T-cell (primary cell): ENCODE measurements at regions not wholly inside any gene's neighbourhood (a gene's known extent, or its start where the extent isn't known, plus 50 kb on each side); places are given as distances from the start of the nearest gene placed in this dataset.

Source experiments
- ATAC-seq, 4 experiments: fragments of 200-7000 bp in 3 of 4; fragments of 150-1000 bp in 1 of 4; cut with Tn5 transposase; replicated peaks in 1 of 4; 1 replicate in 3 of 4; 2 replicates in 1 of 4; pipeline ENCODE4 v1.10.0; 2021; ENCODE audit warnings: moderate library complexity in 3 of 4, mild to moderate bottlenecking in 2 of 4, moderate number of reproducible peaks in 1 of 4
- CTCF ChIA-PET, 2 donors: fragments of 300-600 bp; sonication (Branson Sonifier 250); formaldehyde crosslinking; loops; one replicate each; lab custom pipeline; 2022; ENCODE audit warnings: antibody characterized with exemption in 2 of 2; lab: Charles Lee
- POLR2A ChIA-PET, 2 donors: fragments of 300-600 bp; sonication (Branson Sonifier 250); formaldehyde crosslinking; loops; one replicate each; lab custom pipeline; 2022; ENCODE audit warnings: antibody characterized with exemption in 2 of 2; lab: Charles Lee
- DNase-seq, 35 experiments: peaks; one replicate each; pipeline versions ENCODE4 v3.0.0 to v3.0.0-alpha.2; 2013 to 2023
- H3K27ac ChIP-seq: one replicate; pipeline ENCODE4 v1.5.1; 2013; ENCODE audit warnings: low read length
- H3K27me3 ChIP-seq, 2 experiments: replicated peaks in 1 of 2; 1 replicate in 1 of 2; 2 replicates in 1 of 2; pipeline versions ENCODE4 v1.6.1 to v1.7.0; 2013; ENCODE audit warnings: low read length in 1 of 2, mixed read lengths in 1 of 2; ENCODE audit not compliant: control insufficient read depth in 2 of 2, insufficient read depth in 2 of 2; ENCODE audit errors: extremely low read depth in 1 of 2
- H3K36me3 ChIP-seq, 2 donors: 1 replicate in 1 of 2; 2 replicates in 1 of 2; pipeline versions ENCODE4 v1.6.1 to v1.7.0; 2013; ENCODE audit warnings: low read length in 1 of 2; ENCODE audit not compliant: control insufficient read depth in 2 of 2, insufficient read depth in 1 of 2; ENCODE audit errors: extremely low read depth in 1 of 2
- H3K4me1 ChIP-seq, 2 experiments: 1 replicate in 1 of 2; 2 replicates in 1 of 2; pipeline versions ENCODE4 v1.6.1 to v1.7.0; 2013; ENCODE audit warnings: low read length in 2 of 2, mixed read lengths in 1 of 2; ENCODE audit not compliant: insufficient read depth in 2 of 2, control insufficient read depth in 1 of 2; ENCODE audit errors: extremely low read depth in 1 of 2
- H3K4me3 ChIP-seq, 2 donors: 1 replicate in 1 of 2; 2 replicates in 1 of 2; pipeline versions ENCODE4 v1.5.1 to v1.7.0; 2013; ENCODE audit warnings: mild to moderate bottlenecking in 2 of 2, low read length in 1 of 2, moderate library complexity in 1 of 2; ENCODE audit not compliant: control insufficient read depth in 1 of 2; ENCODE audit errors: extremely low read depth in 1 of 2
- H3K9me3 ChIP-seq: 2 replicates; pipeline ENCODE4 v1.7.0; 2013
- H3K27ac Mint-ChIP-seq, 2 donors: one replicate each; pipeline ENCODE4 v1.8.0; 2020 to 2021; ENCODE audit warnings: mild to moderate bottlenecking in 2 of 2, mixed read lengths in 2 of 2
- H3K27me3 Mint-ChIP-seq, 2 donors: one replicate each; pipeline ENCODE4 v1.8.0; 2021 to 2022; ENCODE audit warnings: mixed read lengths in 2 of 2
- H3K36me3 Mint-ChIP-seq: one replicate; pipeline ENCODE4 v1.8.0; 2021; ENCODE audit warnings: mixed read lengths
- H3K4me1 Mint-ChIP-seq, 3 donors: one replicate each; pipeline ENCODE4 v1.8.0; 2020 to 2022; ENCODE audit warnings: mixed read lengths in 3 of 3, mild to moderate bottlenecking in 1 of 3
- H3K4me3 Mint-ChIP-seq, 3 donors: one replicate each; pipeline ENCODE4 v1.8.0; 2020 to 2022; ENCODE audit warnings: mild to moderate bottlenecking in 3 of 3, mixed read lengths in 3 of 3, moderate library complexity in 3 of 3
- H3K9me3 Mint-ChIP-seq, 3 donors: one replicate each; pipeline ENCODE4 v1.8.0; 2020 to 2022; ENCODE audit warnings: mixed read lengths in 3 of 3
- WGBS: methylation state at CpG from one replicate; pipeline ENCODE4 v1.1.5; 2013; ENCODE audit warnings: missing lambda C conversion rate; ENCODE audit not compliant: insufficient coverage; 5-methylcytosine and 5-hydroxymethylcytosine counted together

- WGBS: no CpG with 5 or more reads among the region's 1 CpG
- POLR2A ChIA-PET: no interaction called here
- Mint-ChIP-seq H3K36me3 (no peaks in the 10 kb centered on the region), H3K27me3 (no peaks in the 10 kb centered on the region), H3K27ac (no peak overlapping the region), H3K9me3 (no peaks in the 10 kb centered on the region), H3K4me1 (no peaks in the 10 kb centered on the region), H3K4me3 (no peak overlapping the region)
- CTCF ChIA-PET: interaction anchor here in 1 of 2 donors (0.6 kb wide), 1 partner anchor 18 kb away, joined by 3 read pairs; no protein-coding TSS in a partner anchor
- no peaks in the 10 kb centered on the region for H3K4me1 ChIP-seq
- no peaks in the 10 kb centered on the region for H3K36me3 ChIP-seq
- no peaks in the 10 kb centered on the region for H3K9me3 ChIP-seq
- ATAC-seq (no peak), DNase-seq (no peak)
- no peak overlapping the region for H3K27ac ChIP-seq
- H3K4me3 ChIP-seq: no peak overlapping the region
- H3K27me3 ChIP-seq: no peaks in the 10 kb centered on the region
Observed at GRCh38 chr2:149768320-149768799, 180.8 kb upstream of the MMADHC start.

GRCh38 chr2:149767516-149767974 is 180.0 kb upstream of the MMADHC start:
- no peaks in the 10 kb centered on the region for H3K36me3 Mint-ChIP-seq
- H3K9me3 Mint-ChIP-seq: peaks cover 0 to 2% (median 0%) of the 10 kb centered on the region in 3 donors
- no peak overlapping the region for H3K27ac Mint-ChIP-seq
- Histone ChIP-seq H3K36me3 (no peaks in the 10 kb centered on the region), H3K9me3 (no peaks in the 10 kb centered on the region), H3K4me3 (no peak overlapping the region), H3K27me3 (no peaks in the 10 kb centered on the region), H3K27ac (no peak overlapping the region), H3K4me1 (no peaks in the 10 kb centered on the region)
- WGBS: no CpG with 5 or more reads among the region's 3 CpGs
- ChIA-PET CTCF (no interaction called here), POLR2A (no interaction called here)
- no peaks in the 10 kb centered on the region for H3K27me3 Mint-ChIP-seq
- DNase-seq (no peak), ATAC-seq (no peak)
- no peak overlapping the region for H3K4me3 Mint-ChIP-seq
- no peaks in the 10 kb centered on the region for H3K4me1 Mint-ChIP-seq

- POLR2A ChIA-PET: no interaction called here
- ATAC-seq (no peak), DNase-seq (no peak)
- Mint-ChIP-seq H3K36me3 (no peaks in the 10 kb centered on the region), H3K27me3 (no peaks in the 10 kb centered on the region), H3K9me3 (peaks cover 3 to 4% (median 3%) of the 10 kb centered on the region in 3 donors), H3K27ac (no peak overlapping the region), H3K4me3 (no peak overlapping the region), H3K4me1 (no peaks in the 10 kb centered on the region)
- no peak overlapping the region for H3K4me3 ChIP-seq
- no peaks in the 10 kb centered on the region for H3K4me1 ChIP-seq
- CTCF ChIA-PET: interaction anchor here in 1 of 2 donors (0.5 kb wide), 1 partner anchor 1566 kb away, joined by 3 read pairs; no protein-coding TSS in a partner anchor
- H3K27me3 ChIP-seq: no peaks in the 10 kb centered on the region
- no peaks in the 10 kb centered on the region for H3K9me3 ChIP-seq
- no peak overlapping the region for H3K27ac ChIP-seq
- H3K36me3 ChIP-seq: no peaks in the 10 kb centered on the region
Observed at GRCh38 chr2:149766339-149766738, 178.8 kb upstream of the MMADHC start.

GRCh38 chr2:149765636-149766035 is 178.1 kb upstream of the MMADHC start:
- Histone ChIP-seq H3K36me3 (no peaks in the 10 kb centered on the region), H3K27ac (no peak overlapping the region), H3K27me3 (no peaks in the 10 kb centered on the region), H3K4me1 (no peaks in the 10 kb centered on the region), H3K9me3 (no peaks in the 10 kb centered on the region), H3K4me3 (no peak overlapping the region)
- Mint-ChIP-seq H3K4me3 (no peak overlapping the region), H3K4me1 (no peaks in the 10 kb centered on the region), H3K27ac (no peak overlapping the region), H3K36me3 (no peaks in the 10 kb centered on the region), H3K9me3 (peaks cover 3 to 4% (median 3%) of the 10 kb centered on the region in 3 donors), H3K27me3 (no peaks in the 10 kb centered on the region)
- DNase-seq (no peak), ATAC-seq (no peak)
- ChIA-PET CTCF (no interaction called here), POLR2A (no interaction called here)

- DNase-seq: no peak
- H3K27me3 ChIP-seq: no peaks in the 10 kb centered on the region
- no peak for ATAC-seq
- no peaks in the 10 kb centered on the region for H3K27me3 Mint-ChIP-seq
- no peaks in the 10 kb centered on the region for H3K36me3 Mint-ChIP-seq
- no peak overlapping the region for H3K27ac ChIP-seq
- WGBS: no CpG with 5 or more reads among the region's 2 CpGs
- no peaks in the 10 kb centered on the region for H3K9me3 ChIP-seq
- no peaks in the 10 kb centered on the region for H3K36me3 ChIP-seq
- H3K9me3 Mint-ChIP-seq: peaks cover 3 to 4% (median 3%) of the 10 kb centered on the region in 3 donors
- H3K4me1 ChIP-seq: no peaks in the 10 kb centered on the region
- no peaks in the 10 kb centered on the region for H3K4me1 Mint-ChIP-seq
- no peak overlapping the region for H3K4me3 ChIP-seq
- ChIA-PET POLR2A (no interaction called here), CTCF (no interaction called here)
- H3K4me3 Mint-ChIP-seq: no peak overlapping the region
- no peak overlapping the region for H3K27ac Mint-ChIP-seq
Observed at GRCh38 chr2:149765003-149765402, 177.4 kb upstream of the MMADHC start.

GRCh38 chr2:149763358-149763757 is 175.8 kb upstream of the MMADHC start:
- no peaks in the 10 kb centered on the region for H3K36me3 Mint-ChIP-seq
- H3K9me3 Mint-ChIP-seq: peaks cover 3 to 10% (median 5%) of the 10 kb centered on the region in 3 donors
- no peaks in the 10 kb centered on the region for H3K4me1 Mint-ChIP-seq
- Histone ChIP-seq H3K27me3 (no peaks in the 10 kb centered on the region), H3K36me3 (no peaks in the 10 kb centered on the region), H3K27ac (no peak overlapping the region), H3K9me3 (no peaks in the 10 kb centered on the region), H3K4me3 (no peak overlapping the region), H3K4me1 (no peaks in the 10 kb centered on the region)
- H3K27me3 Mint-ChIP-seq: no peaks in the 10 kb centered on the region
- H3K4me3 Mint-ChIP-seq: no peak overlapping the region
- 94% methylated on average over 6 of the region's 6 CpGs for WGBS
- no peak overlapping the region for H3K27ac Mint-ChIP-seq
- POLR2A ChIA-PET: no interaction called here
- CTCF ChIA-PET: no interaction called here
- ATAC-seq: no peak
- DNase-seq: no peak

GRCh38 chr2:149761611-149762010 is 174.0 kb upstream of the MMADHC start:
- peaks cover 3 to 12% (median 8%) of the 10 kb centered on the region in 3 donors for H3K9me3 Mint-ChIP-seq
- no peaks in the 10 kb centered on the region for H3K36me3 Mint-ChIP-seq
- H3K27ac Mint-ChIP-seq: no peak overlapping the region
- DNase-seq (no peak), ATAC-seq (no peak)
- ChIA-PET CTCF (no interaction called here), POLR2A (no interaction called here)
- no peak overlapping the region for H3K4me3 Mint-ChIP-seq
- no peaks in the 10 kb centered on the region for H3K27me3 Mint-ChIP-seq
- no peaks in the 10 kb centered on the region for H3K4me1 Mint-ChIP-seq
- H3K9me3 ChIP-seq: no peaks in the 10 kb centered on the region
- no peak overlapping the region for H3K4me3 ChIP-seq
- WGBS: no CpG with 5 or more reads among the region's 2 CpGs
- H3K27me3 ChIP-seq: no peaks in the 10 kb centered on the region
- no peak overlapping the region for H3K27ac ChIP-seq
- H3K36me3 ChIP-seq: no peaks in the 10 kb centered on the region
- H3K4me1 ChIP-seq: no peaks in the 10 kb centered on the region
